Inferior parietal cortex (tissue), 1 donor: ENCODE measurements at regions not wholly inside any gene's neighbourhood (a gene's known extent, or its start where the extent isn't known, plus 50 kb on each side); places are given as distances from the start of the nearest gene placed in this dataset.

Experiments used
- DNase-seq: peaks from one replicate; pipeline ENCODE4 v3.0.0-alpha.2; 2016; ENCODE audit errors: extremely low spot score

DNA sequence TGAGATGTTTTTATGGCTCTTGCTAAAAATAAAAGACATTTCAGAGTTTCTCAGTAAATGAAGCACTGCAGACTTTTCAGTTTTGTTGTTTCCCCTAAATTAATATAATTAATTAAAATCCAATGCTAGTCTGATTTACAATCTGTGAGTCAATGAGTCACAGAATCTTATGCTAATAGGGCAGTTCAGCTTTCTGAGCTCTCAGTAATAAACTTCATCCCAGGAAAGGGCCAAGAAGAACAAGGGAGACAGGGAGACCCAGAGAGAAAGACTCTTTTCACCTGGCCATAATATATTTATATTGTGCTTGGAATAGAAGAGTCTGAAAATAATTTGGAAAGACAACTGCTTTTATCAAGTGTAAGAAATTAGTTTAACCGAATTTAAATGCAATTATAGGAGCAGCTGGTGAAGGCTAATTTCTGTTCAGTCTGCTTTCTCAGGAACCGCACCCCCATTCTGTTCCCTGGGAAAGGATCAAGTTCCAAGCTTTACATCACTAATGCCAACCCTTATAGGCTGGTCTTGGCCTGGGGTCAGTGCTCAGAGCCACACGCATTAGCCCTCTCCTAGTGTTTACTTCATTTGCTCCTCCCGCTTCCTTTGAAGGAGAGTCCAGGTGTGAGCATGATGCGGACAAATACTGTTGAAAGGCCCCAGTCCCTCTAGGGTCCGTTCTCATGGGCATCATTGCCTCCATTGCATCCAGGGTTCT lies 145.6 kb downstream of the ZBTB18 start:
- DNase-seq: no peak

DNA sequence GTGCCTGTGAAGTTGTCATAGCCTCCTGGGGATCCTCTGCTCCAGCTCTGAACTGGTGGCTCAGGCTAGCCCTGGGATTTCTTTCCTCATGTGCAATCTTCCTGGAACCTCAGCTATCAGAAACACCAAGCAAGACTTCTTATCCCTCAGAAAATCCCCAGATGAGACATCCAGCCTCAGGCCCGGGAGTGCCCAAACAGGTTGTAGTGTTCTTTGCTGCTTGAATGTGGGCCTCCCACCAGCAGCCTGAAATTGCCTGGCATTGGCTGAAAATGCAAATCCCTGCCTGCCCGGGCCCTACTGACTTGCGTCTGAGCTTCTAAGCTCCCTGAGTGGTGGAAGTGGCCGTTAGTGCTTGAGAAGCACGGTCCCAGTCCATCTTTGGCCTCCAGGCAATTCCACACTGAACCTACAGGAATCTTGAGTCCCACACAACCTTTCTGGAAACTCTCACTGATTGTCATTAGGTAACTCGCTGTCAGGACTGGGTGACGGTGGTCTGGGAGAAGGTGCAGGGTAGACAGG lies 146.8 kb downstream of the ZBTB18 start:
- no peak for DNase-seq

DNA sequence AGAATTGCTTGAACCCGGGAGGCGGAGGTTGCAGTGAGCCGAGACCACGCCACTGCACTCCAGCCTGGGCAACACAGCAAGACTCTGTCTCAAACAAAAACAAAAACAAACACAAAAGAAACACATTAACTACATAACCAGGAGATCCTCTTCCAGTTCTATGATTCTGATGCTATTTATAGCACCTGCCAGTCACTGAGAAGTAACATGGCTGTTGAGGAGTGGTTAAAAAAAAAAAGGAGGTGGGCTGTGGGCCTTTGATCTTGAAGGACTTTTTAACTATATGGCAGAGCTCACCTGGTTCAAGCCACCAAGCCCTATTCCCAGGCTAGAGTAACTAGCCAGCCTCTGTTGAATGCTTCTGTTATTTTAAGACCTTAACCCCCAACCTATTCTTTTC lies 148.8 kb downstream of the ZBTB18 start:
- DNase-seq: no peak

DNA sequence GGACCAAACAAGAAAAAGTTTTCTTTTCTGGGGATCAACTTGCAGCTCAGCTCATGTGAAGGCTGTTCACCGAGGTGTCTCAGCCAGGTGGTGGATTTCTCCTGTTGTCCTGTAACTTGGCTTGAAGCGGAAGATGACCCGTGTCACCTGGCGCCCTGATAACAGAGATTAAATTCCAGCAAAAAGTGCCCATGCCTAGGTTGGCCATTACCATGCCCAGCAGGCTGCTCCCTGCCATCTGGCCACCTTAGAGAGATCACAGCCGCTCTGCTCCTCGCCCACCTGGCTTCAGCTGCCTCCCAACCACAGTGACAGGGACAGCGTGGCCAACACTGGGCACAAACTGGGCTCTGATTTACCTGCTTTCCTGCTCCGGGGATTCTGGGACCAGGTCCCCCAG lies 149.5 kb downstream of the ZBTB18 start:
- no peak for DNase-seq

DNA sequence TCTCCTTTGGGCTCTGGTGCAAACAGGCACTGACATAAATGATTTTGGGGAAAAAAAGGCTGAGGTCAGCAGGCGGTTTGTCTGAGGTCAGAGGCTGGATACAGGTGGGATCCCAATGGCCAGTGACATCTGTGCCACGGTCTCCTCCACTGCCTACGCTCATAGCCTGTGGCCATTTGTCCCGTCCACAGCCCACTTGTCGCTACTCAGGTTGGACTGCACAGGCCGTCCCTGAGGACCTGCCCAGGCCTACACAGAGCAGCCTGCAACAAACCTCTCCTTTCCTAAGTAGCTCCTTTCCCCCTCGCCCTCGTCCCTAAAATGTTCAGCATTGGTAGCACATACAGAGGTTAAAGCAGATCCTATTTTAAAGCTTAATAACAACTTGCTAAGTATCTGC lies 150.7 kb downstream of the ZBTB18 start:
- no peak for DNase-seq

DNA sequence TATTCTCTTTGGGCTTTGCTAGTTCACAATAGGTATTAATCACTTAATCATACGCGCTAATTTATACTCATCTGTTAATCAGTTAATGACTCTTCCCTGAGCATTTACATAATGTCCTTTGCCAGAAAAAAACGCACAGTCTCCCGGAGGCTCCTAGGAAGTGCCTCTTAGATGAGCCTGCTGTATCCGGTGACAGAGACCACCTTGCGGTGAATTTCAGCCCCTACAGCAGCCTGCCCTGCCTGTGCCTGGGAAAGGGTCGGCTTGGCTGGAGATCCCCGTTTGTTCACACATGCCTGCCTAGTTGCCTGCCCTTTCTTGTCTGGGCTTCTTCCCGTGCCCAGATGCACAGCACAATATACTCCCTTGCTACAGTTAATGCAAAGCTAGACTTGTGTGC lies 152.9 kb downstream of the ZBTB18 start:
- no peak for DNase-seq

DNA sequence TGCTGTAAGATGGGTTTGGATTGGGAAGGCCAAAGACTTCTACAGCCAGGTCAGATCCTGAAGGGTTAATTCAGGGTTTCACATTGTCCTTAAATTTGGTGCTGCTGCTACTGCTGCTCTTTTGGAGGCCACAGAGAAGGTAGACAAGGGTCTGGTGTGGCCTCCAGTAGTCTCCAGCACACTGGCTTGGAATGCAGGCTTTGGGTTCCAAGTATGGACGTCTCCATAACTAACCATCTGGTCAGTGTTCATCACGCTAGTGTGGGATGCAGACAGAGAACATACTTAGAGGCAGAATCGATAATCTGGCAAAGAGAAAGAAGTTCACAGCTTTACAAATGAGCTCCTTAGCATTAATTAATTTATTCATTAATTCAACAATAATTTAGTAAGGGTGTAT lies 154.1 kb downstream of the ZBTB18 start:
- DNase-seq: no peak

DNA sequence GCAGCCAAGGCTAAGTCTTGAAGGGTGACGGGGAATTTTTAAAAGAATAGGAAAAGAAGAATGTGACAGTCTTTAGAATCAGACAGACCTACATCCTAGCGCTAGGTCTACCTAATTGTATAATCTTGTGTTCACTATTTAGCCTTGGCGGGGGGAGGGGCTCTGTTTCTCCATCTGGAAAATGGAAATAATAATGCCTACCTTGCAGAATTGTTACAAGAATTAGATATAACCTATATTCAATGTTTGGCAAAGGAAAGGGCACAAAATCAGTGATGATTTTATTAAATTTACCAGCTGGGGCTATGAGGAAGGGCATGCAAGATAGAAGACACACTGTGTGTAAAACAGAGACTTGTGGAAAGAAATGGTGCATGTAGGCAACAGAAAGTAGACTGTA lies 154.8 kb downstream of the ZBTB18 start:
- DNase-seq: no peak

DNA sequence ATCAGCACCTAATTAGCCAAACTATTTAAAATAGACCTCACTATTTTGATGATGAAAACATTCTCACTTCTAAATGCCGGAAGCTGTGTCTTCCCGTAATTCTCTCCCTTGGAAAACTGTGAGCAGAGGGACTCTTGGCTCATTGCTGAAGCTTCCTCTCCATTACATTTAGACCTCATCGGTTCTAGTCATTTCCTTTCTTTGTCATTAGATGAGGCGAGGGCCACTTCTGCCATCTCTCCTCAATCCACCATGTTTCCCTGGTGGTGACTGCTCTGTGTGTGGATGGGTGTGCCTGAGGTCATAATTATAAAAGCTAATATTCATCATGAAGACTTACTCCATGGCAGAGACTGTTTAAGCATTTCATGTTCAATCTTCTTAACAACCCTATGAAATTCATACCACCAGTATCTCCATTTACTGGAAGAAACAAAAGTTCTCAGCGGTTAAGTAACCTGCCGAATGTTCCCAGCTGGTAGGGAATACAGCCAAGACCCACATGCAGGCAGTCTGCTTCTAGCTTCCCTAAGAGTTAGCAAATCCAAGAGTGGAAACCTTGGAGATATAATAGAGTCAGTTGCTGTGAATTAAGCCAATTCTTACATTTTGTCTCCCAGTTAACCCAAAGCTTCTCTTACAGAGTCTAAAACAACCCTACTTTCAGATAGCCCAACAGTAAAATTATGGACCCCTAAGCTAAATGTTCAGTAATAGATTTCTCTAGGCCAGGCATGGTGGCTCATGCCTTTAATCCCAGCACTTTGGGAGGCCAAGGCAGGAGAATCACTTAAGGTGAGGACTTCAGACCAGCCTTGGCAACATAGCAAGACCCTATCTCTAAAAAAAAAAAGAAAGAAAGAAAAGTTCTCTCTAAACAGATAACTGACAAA lies 156.2 kb downstream of the ZBTB18 start:
- DNase-seq: no peak

DNA sequence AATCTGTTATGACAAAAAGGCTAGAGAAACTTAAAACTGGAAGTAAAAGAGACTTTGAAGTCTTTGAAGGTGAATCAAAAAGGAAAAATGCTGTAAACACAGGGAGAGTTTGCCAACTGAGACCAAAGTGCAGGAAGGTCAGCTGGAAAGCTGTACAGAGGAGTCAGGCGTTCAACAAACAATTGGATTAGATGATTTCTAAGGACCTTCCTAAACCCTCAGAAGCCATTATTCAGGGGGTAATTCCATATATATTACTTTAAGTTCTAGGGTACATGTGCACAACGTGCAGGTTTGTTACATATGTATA lies 156.8 kb downstream of the ZBTB18 start:
- no peak for DNase-seq

DNA sequence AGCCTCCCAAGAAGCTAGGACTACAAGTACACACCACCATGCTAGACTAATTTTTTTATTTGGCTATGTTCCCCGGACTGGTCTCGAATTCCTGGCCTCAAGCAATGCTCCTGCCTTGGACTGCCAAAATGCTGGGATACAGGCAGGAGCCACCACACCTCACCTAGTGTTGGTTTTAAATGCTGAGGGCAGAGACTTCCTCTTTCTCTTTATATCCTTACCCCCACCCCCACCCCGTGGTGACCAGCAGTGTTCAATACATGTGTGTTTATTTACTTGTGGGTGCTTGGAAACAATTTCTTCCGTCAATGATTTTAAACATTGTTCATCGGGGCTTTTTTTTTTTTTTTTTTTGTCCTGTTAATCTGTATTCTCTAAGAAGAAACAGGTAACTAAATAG lies 158.9 kb downstream of the ZBTB18 start:
- DNase-seq: no peak

DNA sequence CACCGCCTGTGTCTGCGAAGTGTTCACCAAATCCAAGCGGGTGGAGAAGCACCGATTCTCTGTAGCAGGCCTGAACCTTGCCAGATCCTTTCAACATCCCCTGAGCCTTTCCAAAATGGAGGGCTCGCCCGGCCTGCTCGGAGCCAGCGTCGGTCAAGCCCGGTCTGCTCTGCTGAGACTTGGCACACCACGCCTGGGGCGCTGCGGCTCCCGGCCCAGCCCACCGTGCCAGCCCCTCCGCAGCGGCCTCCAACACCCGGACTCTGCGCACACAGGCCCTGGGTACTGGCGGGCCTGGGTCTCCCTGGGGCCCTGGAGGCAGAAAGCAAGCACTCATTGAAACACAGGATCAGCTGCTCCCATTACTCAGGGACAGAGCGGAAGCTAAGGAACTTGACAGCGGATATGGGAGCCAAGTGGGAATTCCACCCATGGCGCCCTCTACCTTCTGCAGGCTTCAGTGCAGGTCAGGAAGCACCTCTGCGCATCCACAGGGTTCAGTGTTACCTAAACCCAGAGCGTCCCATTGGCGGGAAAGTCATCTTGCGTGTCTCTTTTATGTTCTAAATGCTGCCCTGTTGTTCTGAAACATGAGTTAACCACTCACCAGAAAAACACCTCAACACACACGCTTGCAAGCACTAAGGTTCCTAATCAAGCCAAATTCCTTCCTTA lies 159.9 kb downstream of the ZBTB18 start:
- DNase-seq: no peak

DNA sequence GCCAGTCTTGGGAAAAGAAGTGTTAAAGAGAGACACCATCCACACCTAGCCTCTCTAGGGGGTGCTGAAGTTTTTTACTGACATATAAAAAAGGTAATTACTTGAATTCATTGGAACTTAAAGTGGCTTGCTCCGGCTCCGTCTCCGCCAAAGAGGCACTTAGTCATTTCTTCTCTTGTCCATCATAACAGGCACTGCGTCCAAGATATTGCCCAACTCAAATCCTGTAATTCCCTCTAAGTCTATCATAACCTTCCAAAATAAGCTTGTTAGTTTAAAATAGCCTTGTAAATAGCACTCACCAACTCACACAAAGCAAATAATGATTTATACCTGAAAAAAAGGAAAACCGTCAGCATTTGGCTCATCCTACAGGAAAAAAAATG lies 160.5 kb downstream of the ZBTB18 start:
- DNase-seq: no peak

DNA sequence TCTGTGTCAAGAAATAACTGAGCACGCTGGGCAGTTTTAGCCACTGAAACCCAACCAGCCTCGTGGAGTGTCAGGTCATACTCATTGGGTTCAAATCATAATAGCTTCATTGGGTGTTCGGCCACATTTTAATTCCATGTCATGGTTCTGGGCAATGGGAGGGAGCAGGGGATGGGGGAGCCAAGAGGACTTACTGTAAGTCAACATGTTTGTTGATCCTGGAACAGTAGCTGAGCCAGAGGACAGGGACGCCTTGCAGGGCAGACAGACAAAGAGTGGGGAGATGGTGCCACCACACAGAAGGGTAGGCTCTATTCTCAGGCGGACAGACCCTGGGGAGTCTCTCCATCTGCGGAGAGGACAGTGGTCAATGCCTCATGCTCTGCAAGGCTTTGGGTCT lies 161.1 kb downstream of the ZBTB18 start:
- no peak for DNase-seq

DNA sequence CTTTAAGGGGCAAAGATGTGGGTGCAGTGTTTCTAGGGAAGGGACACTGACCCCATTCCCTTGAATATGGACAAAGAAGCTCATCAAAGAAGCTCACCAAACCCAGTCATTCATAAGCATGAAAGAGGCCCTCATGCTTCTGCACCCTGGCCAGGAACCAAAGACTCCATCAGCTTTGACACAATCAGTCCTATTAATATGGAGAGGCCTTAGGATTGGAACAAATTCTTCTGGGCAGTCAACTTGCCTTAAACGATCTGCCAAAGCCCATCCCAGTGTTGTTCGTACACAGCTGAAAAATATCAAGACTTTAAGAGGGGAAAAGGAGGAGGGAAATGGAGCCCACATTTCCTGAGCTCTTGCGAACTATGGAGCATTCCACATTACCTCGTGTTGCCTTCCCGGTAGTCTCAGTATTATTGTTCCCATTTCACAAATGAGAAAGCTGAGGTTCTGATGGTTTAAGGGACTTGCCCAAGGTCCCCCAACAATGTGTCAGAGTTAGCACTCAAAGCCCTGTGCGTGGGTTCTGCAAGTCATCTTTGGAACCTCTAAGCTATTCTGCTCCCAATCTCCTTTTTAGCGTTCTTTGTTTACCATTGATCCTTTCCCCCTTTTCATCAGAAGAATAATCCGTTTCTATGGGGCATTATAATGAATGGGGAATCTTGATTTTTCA lies 161.9 kb downstream of the ZBTB18 start:
- DNase-seq: peak; percentile 57

DNA sequence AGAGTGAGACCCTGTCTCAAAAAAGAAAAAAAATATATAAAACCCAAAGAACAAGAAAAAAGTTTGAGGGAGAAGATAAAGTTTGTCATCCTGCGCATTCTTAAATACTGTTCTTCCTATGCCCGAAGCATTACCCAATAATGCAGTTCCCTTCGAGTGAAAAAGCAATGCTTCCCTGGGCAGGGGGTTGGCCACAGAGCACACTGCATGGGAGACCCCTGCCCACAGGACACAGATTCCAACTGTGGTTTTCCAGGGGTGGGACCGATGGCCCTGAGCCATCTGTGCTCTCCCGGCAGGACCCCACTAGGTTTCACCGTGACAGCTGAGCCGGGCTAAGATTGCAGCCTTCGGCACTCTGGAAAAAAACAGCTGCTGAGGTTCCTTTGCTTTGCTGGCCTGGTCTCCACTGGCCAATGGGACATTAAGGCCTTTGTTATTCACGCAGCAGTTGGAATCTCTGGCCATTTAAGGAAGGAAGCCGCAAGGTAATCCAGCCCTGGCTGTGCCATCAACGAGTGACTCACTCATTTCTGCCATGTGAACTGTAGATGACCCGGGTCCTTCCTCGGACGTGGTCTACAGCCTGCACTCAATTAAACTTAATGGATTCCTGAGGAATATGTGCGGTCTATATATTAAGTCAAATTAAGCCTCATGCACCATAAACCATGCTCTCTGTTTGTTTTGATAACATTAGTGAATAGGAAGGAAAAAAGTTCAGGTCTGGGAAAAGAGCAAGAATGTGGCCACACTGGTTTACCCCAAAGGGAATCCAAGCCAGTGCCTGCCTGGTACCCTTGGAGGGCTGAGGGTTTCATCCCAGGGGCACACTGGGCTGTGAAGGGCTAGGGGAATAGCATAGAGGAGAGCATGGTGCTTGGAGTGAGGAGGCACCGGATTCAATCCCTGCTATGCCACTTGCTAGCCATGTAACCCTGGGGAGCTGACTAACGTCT lies 163.2 kb downstream of the ZBTB18 start:
- no peak for DNase-seq

DNA sequence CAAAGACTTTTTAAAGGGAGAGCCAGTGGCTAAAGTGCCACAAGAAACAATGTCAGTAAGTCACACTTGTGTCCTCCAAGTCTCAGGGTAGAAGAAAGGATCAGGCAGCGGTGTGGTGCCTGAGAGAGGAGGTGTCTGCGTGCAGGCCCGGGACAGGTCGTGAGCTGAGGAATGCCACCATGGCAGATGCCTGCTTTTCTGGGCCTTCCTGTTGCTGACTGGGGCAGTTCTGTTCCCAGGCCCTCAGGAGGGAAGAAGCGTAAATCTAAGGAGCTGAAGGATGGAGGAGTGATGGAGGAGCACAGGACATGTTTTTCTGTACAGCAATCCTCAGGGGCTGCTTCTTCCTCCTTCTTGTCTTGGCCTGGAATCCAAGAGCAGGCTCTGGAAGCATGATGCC lies 165.8 kb downstream of the ZBTB18 start:
- no peak for DNase-seq

DNA sequence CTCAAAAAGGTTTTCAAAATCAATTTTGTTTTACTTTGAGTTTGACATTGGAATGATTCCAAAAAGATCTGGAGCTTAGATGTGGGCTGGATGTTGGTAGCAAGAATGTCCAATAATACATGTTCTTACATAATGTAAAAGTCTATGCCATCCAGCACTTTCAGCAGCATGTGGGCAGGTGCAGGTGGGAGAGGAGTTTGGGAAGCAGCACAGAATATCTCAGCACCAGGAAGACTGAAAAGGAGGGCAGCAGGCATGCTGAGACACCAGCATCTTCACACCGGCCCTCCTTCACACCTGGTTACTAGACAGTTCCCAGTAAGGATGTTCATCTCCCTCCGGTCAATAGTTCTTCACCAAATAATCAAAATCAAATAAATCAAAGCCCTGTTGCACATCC lies 166.6 kb downstream of the ZBTB18 start:
- DNase-seq: peak; percentile 40

DNA sequence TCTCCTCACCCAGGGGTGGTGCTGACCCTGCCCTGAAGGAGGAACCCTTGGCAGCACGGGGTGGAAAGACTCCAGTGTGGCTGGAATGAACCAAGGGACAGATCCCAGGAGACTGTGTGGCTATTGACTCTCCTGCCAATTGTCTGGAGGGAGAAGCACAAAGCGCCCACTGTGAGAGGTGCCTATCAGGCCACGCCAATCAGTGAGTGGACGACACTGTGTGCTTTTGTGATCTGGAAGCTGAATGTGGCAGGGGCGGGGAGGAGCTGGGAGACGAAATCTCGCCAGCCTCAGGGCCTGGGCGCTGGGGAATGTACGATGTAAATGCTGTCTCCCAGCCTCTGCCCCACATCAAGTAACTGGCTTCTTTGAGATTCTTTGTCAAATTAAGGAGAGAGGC lies 167.1 kb downstream of the ZBTB18 start:
- DNase-seq: peak; percentile 65

DNA sequence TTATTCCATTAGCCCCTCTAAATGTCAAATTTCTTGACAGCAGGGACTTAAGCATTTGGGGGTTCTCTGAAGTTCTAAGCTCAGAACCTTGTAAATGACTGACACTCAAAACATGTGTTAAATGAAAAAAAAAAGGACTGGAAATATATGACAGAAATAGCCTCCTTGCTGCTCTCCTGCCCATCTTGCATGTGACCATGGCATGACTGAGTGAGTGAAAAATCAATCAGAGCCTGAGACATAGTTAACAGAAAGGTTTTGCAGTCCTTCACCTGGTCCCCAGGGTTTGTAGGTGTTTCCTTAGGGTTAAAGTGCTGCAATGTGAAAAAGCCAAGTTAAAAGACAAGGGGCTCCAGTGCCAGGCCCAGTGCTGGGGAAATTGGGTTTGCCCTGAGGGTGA lies 168.1 kb downstream of the ZBTB18 start:
- DNase-seq: no peak

DNA sequence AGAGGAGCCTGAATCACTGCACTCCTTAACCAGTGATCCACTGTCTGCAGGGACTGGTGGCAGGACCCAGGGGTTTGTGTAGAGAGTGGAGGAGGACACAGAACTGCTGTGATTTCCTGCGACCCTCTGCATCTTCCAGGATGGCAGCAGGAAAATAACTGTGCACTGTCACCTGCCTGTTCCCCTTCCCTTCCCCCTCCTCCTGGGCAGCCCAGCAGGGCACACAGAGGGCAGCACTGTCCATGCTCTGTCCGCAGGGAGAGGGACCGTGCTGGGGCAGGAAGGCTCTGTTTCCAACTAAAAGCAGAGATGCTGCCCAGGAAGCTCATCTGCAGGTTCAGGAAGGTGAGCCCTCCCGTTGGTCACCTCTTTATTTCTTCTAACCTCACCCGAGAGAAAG lies 168.7 kb downstream of the ZBTB18 start:
- DNase-seq: no peak
